Eye (tissue), 1 donor: ENCODE measurements at regions not wholly inside any gene's neighbourhood (a gene's known extent, or its start where the extent isn't known, plus 50 kb on each side); places are given as distances from the start of the nearest gene placed in this dataset.
"Not testable (repeated sequence)": the region's sequence is repeated elsewhere in the genome, so short reads cannot be mapped to it uniquely, and the experiment has no call there.

Experiments used
- DNase-seq: peaks from one replicate; pipeline ENCODE4 v3.0.0-alpha.2; 2015

DNA sequence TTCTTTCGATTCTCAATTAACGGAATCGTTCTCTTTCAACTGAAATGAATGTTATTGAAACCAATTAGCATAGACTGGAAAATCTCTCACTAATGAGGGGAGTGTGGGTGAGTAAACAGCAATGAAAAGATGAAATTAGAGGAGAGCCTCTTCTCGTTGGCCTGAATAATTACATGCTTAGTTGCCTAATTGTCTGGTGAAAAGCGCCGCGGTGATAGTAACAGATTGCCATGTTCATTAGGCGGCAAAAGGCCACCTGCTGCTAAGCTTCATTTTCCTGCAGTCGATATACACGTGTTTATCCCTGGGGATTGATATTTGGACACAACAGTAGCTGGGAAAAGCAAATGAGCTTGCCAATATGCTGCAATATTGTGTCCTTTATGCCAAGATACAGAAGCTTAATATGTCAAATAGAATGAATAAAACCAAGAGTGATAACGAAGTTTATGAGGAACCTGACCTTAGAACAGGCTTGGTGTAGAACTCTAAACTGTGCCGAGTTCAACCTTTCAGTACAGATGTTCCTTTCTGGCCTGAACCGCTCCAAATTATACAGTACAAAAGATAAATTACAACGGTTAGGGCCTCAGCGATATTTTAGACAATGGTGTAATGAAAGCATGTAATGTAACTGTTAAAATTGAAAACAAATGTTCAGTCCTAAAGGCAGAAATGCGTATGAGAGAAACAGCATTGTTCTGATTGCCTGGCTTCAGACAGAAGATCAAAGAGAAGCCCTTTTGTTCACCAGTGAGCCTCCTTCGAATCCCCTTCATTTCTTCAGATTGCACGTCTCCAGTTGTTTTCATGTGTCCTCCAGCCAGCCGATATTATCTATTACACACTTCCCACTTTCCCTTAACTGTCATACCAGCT, 185.2 kb downstream of the SHOX2 start:
- peak; percentile 89 for DNase-seq

DNA sequence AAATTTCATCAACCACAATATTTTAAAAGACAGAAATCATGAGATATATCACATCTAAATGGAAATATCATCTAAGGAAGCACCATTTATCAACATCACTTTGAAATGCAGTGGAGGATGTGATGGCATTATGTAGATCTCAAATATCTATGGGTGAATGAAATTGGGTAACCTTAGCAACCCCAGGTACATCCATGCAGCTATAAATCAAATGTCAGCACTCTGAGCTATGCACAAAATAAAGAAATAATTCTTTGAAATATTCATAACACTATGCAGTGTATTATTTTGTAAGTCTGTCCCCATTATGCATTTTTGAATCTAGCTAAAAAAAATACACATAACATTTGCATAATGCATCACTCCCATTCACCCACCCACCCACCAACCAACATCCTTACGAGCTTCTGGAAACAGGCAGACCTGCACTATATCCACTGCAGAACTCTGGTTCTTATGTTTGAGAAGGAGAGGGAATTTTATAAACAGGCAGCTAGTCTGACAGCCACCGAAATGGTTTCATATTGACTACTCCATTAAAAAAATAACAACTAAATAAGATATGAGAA, 186.8 kb downstream of the SHOX2 start:
- DNase-seq = no peak

DNA sequence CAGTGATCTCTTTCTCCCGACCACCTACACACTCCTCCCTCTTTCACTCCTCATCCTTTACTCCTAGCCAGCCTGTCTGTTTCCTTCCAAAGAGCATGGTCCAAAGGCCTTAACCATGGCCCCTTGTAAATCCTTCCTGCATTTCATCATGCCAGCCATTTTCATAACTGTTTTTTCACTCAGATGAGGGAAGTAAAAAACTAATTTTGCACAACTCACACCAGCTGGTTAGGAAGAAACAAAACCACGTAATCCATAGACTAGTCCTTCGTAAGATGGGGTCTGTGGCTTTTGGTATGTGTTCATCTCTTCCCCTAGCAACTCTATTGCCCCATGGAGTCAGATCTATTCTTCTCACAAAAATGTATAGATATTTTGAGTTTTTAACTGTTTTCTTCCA, 187.8 kb downstream of the SHOX2 start:
- no peak for DNase-seq

DNA sequence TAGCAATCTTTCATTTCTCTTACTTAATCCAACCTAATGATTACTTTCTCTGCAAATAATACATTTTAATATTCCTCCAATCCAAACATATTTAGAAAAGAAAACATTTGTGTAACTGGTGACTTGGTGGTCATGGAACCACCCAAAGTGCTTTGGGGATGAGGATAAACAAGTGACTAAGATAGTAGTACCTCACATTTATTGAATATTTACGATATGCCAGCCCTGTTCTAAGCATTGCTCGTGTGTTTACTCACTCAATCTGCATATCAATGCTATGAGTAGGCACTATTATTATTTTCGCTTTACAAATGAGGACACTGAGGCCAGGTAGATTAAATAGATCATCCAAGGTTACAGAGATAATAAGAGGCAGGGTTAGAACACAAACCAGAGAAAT, 189.5 kb downstream of the SHOX2 start:
- no peak for DNase-seq

DNA sequence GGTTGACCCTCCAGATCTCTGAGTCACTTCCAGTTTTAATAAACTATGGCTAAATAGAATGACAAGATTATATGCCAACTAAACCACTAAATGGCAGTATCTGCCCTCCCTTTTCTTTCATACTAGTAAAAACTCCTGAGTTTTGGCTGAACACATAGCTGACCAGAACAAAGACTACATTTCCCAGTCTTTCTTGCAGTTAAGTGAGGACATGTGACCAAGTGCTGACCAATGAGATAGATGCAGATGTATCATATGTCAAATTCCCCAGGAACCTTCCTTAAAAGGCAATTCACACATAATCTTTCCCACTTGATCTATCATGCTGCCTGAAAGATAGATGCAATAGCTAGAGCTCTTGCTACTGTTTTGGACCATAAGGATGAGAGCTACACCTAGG, 191.3 kb downstream of the SHOX2 start:
- DNase-seq = no peak

DNA sequence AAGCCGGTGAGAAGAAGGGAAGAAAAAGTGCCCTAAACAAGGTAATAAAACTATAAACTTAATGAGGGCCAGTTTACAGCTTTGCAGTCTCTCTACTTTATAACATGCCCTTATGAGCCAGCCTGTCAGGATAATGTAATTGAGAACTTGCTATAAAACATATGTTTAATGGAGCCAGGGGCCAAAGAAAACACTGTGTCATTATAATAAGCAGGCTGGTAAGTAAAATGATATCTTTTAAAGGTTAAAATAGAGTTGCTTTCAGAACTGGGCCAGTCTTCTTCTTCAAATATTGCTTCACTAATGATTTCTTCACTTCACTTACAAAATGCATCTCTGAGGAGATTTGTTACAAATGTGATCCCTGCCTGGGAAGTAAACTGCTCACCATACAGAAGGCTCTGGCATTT, 192.5 kb downstream of the SHOX2 start:
- peak; percentile 30 for DNase-seq

DNA sequence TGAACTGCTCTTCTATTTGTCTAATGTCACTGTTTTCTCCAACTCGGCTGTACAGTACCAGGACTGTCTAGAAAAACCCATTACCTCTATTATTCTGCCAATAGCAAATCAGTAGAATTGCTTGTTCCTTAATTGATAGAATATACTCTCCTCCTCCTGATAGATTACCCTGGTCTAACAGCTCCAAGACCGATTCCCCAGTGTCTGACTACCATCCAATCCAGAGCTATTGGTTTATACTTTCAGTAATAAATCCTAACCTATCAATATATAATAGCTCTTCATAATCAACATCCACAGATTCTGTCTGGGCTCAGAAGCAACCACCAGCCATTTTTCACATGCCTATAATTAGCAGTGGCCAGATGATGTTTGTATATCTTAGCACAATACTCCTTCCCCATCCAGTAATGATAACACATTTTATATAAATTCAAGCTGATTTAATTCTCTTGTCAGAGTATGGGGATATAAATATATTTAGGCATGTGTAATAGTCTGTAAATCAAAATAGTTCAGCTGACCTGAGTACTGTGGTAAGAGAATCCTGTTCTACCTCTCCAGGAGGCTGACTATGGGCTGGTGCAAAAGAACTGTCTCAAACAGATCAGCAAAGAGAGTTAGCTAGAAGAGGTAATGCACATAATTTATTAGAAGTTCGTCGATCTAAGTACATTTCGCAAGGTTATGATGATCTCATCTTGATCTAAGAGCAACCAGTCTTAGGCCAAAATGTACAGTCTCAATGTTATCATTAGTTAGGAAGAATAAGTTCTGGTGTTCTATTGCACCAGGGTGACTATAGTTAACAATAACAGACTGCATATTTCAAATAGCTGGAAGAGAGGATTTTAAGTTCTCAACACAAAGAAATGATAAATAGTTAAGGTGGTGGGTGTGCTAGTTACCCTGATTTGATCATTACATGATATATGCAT, 193.4 kb downstream of the SHOX2 start:
- no peak for DNase-seq

DNA sequence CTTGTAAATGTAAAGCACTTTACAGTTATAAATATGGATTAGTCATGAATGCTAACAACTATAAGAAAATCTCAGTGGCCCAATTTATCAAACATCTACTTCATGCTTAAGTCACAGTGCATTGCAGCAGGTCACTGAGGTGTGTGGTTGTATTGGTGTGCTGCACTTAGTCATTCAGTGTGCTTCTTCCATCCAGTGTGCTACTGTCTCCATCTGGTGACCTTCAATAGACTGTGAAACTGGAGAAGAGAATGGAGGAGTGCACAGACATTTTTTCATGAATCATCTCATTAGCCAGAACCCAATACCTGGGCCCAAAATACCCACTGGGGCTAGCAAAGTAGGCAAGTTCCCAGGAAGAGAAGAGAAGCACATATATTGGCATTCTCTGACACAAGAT, 199.6 kb downstream of the SHOX2 start:
- no peak for DNase-seq

DNA sequence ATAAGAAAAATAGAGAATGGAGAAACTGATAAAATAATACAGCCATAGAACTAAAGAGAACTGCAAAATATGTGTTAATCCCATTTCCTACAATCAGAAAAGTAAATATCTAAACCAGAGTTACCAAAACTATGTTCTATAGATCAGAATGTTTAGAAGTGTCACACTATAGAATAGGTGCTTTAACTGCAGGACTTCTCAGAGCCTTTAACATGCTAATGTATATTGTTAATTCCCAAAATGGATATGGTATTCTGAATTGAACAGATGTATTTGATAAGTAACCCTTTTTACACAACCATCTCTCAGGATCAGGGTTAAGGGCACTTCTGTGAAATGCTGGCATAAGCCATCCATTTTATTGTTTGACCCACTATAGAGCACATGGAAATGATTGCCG, 200.3 kb downstream of the SHOX2 start:
- no peak for DNase-seq

DNA sequence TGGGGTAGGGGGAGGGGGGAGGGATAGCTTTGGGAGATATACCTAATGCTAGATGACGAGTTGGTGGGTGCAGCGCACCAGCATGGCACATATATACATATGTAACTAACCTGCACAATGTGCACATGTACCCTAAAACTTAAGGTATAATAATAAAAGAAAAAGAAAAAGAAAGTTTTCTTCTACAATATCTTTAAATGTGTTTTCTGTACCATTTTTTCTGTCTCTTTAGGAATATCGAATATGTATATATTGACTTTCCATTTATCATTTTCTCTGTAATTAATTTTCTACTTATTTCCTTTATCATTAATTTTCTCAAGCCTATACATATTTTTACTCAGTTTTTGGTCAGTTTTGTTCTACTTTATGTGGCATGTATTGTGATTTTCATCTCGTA, 203.5 kb downstream of the SHOX2 start:
- not testable (repeated sequence) for DNase-seq

DNA sequence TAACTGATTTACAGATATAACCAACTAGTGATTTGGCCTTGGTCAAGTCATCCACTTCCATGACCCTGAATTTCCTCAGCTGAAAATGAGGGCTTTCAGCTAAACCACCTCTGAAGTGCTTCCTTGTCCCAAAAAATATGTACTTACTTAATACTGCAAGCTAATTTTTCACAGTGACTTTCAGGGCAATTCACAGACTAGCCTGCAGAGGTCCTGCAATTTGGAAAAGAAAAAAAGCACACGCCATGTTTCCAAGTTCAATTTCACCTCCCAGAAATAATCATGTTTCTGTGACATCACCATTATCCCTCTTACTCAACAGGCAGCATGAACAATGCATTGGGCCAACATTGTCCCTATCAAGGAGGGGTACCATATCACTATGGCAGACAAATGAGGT, 218.2 kb downstream of the SHOX2 start:
- DNase-seq = no peak

DNA sequence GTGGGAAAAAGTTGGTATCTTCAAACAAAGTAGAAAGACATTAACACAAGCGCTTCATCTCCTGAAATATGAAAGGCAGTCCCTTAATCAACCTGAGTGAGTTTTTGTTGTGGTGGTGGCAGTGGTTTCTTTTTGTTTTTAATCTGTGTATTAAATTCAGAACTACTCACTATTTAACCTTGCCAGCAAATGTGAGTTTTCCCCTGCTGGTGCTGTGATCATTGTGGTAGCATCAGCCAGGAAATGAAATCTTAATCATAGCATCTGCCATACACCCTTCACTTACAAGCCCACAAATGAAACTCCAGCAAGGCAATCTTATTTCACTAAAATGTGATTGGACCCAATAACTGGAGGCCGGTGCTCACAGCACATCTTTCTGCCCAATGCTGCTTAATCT, 229.7 kb downstream of the SHOX2 start:
- DNase-seq = no peak

DNA sequence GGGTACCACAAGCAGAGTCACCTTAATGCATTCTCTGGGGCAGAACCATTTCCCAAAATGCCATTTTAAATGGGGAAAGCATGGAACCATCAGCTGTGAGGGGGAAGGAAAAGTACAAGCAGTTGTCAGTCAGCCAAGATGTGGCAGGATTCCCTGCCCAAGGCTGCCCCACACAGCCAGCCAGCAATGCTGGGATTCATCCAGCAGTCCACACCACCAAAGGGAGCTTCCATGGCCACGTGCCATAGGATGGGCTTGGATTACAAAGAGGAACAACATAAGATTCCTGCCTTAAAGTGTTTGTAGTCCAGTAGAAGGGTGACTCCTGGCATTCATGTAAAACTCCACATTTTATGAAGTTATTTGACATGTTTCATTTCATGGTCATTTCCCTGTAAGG, 233.3 kb downstream of the SHOX2 start:
- DNase-seq = no peak

DNA sequence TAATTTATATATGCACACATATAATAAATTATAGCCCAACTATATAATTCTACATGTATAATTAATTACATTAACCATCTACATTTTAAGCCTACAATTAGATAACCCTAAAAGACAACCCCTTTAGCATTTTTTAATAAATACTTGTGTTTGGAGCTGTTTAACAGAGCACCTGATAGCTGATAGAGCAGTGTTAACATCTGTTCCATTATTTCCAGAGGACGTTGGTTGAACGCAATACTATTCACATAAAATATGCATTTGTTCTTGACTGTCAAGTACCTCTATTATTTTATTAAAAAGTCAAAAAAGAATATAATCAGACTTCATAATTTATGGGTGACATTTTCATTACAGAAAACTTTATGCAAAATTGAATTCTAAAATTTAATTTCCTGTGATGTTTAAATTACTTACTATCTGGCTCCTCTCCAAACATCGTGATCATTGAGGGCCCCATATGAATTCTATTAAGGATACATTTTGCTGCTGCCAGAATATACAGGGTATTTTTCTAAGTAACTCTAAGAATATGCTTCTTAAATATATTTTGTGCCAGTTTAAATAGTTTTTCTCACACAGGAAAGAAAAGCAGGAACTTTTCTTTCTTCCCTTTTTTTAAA, 234.3 kb downstream of the SHOX2 start:
- DNase-seq = peak; percentile 39

DNA sequence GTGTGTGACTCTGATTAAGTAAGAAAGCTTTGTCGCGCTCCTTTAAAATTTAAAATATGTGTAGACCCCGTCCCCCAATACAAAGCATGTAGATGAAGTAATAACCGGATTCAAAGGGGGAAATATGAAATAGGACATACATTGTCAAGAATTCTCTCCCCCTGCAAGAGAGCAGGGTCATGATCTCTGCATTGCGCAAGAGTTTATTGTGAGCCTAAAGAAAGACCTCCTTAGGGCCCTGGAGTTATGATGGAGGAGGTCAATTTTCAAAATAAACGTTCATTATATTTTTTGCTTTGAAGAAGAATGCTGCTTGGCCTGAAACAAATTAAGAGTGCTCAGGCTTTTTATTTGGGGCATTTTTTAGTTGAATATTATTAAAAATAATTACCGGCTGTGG, 235.0 kb downstream of the SHOX2 start:
- no peak for DNase-seq

DNA sequence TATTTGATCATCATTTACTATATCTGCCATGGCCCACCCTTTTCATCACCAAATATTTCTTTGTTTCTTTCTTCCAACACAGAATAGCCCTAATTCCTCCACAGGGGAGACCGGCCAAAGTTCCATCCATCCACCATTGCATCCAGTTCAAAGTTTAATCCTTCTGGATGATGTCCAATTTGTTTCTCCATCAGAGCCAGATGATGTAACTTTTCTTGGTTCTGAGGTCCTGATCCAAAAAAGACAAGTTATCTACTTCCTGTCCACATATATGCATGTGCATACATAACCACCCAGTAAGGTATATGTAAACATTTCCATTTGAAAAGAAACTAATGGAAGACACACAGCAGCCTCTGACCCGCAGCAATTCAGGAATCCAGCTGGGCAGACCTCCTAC, 237.3 kb downstream of the SHOX2 start:
- no peak for DNase-seq

DNA sequence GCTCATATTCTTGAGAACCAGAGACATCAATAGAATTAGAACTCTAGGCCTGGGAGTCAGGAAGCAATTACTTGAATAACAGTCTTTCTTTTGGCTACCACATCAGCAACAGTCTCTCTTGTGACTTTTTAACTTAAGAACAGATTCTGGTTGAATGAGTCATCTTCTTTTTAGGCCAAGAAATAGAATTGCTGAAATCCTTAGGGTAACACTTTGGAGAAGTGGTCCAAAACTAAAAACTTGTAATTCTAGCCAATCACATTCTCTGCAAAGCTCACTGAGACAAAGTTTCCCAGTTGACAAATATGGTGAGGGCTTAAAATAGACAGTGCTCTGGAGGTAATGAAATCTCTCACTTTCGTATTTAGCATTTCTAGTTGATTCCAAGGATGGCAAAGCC, 238.0 kb downstream of the SHOX2 start:
- peak; percentile 44 for DNase-seq

DNA sequence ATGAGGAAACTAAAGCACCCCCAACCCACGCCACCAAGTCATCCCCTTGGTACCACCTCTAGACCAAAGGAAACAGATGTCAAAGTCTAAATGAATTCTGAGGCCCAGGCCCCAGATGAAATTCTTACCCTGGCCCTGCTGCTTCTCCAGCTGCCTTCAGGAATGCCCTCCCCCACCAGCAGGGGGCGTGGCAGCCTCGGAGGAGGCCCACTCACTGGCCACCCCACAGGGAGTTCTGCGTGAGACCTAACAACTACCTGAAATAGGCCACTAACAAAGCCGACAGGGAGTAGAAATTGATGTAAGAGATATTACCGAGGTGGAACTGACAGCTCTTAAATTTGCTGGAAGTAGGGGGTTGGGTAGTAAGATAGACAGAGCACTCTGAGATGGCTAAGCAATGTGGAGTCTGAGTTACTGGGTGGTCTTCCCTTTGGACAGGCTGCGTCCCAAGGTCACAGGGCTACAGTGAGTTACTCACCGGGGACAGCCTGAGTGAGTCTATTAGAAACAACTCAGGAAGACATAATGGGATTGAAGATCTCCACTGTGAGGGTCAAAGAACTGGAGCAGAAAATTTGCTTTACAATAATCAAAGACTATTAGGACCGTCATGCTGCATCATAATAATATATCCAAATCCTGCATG, 240.7 kb downstream of the SHOX2 start:
- DNase-seq = peak; percentile 93

DNA sequence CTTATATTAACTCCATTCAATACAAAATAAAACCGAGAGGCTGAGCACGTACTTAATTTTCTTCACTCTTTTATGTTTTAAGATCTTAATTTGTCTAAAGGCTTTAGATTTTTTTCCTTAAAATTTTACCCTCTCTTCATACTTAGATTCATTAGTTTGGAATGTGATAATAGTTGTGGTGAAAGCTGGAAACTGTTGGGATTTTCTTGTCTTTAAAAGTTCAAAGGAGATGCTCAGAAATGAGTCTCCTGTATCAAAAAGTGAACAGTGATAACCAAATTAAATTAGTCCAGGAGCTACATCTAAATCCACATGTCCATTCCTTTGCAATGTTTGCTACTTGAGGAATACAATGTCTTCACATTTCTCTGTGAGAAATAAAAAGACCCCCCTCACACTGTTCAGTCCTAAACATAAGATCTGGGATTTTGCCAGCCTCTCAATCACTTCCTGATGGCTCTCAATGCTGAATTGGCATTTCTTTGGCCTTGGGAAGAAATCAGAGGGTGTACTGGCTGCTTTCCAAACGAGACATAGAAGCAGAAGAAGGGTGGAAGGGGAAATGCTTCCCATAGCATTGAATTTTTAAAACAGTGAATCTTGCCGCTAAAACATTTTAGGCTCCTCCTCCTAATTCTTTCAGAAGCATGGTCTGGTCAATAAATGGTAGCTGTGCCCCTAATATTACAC, 245.0 kb downstream of the SHOX2 start:
- DNase-seq = no peak

DNA sequence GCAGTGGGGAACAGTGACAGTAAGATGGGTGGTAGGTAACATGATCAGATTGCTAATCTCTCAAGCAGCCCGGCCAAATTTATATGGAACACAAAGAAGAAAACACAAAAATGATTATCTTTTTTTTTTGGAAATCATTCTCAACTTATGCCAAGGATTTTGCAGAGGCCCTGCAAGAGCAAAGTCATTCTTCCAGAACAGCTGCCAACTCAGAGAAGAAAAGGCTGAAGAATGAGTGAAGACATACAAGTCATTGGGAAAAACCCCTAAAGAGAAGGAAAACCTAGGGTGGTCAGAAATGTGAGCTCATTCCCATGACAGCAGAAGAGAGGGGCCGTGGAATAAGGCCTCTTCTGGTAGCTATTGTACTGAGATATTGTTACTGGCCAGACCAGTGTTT, 246.7 kb downstream of the SHOX2 start:
- no peak for DNase-seq

DNA sequence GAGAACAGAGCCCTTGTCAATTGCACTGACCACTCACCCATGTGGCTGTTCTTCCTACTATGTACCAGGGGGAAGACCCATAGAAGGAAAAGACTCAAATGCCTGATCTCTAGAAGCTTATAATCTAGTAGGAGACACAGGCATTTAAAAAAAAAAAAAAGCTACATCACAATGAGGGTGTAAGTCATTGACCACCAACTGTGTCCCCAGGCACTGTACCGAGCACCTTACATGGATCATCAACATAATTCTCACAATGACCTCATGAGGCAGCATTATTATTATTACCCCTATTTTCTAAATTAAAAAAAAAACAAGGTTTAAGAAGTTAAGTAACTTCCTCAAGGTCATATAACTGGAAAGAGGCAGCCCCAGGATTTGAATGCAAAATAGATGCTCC, 247.4 kb downstream of the SHOX2 start:
- DNase-seq = no peak

DNA sequence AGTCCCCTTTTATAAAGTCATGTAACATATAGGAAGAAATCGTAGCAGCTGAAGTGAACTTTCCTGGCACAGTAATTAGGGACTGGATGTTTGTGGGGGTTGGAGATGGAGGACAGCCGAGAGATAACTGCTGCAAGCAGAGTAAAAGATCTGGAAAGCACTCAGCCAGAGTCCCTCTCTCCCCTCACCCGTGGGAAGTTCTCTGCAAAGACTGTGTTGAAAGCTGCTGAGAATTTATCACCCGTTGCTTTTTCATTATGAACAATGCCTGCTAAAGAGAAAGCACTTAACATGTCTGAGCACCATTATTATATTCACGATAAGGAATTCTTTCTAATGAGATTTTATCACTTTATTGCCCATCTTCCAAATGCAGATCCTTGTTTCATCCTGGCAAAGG, 248.8 kb downstream of the SHOX2 start:
- DNase-seq = no peak
